PC-9 (cell line): ENCODE measurements at regions not wholly inside any gene's neighbourhood (a gene's known extent, or its start where the extent isn't known, plus 50 kb on each side); places are given as distances from the start of the nearest gene placed in this dataset.
A peak's percentile ranks its signal among the peaks of the same experiment; 100 is the strongest.

Source experiments
- BruUV-seq: library from RNA; stranded (reverse); fragments of 400-500 nt; replicated peaks from 2 replicates; lab custom pipeline; 2021; lab: Mats Ljungman, UMichigan
- CTCF ChIA-PET: fragments of 300-600 bp; sonication (Branson Sonifier 250); formaldehyde crosslinking; loops from one replicate; lab custom pipeline; 2022; ENCODE audit warnings: antibody characterized with exemption; lab: Charles Lee
- POLR2A ChIA-PET: fragments of 300-600 bp; sonication (Branson Sonifier 250); formaldehyde crosslinking; loops from one replicate; lab custom pipeline; 2022; ENCODE audit warnings: antibody characterized with exemption; ENCODE audit not compliant: unreplicated experiment; lab: Charles Lee
- DNase-seq, 2 experiments: peaks; one replicate each; pipeline versions ENCODE4 v3.0.0 to v3.0.0-alpha.2; 2015 to 2022; ENCODE audit warnings: mixed read lengths in 1 of 2
- H2AFZ ChIP-seq: fragments of 200-600 bp; sonication (generic); 2 replicates; pipeline ENCODE4 v1.8.1; 2017; ENCODE audit warnings: antibody characterized with exemption
- H3F3A ChIP-seq: fragments of 200-600 bp; sonication (generic); 2 replicates; pipeline ENCODE4 v1.8.1; 2017; ENCODE audit warnings: antibody characterized with exemption, mild to moderate bottlenecking, low read depth; ENCODE audit not compliant: insufficient read depth
- H3K27ac ChIP-seq: fragments of 200-600 bp; sonication (generic); 2 replicates; pipeline ENCODE4 v1.6.1; 2016; ENCODE audit warnings: mixed run types
- H3K27me3 ChIP-seq: fragments of 200-600 bp; sonication (generic); 2 replicates; pipeline ENCODE4 v1.6.1; 2016; ENCODE audit warnings: low read depth, mixed run types; ENCODE audit not compliant: insufficient read depth
- H3K36me3 ChIP-seq: fragments of 200-600 bp; sonication (generic); 2 replicates; pipeline ENCODE4 v1.6.1; 2016; ENCODE audit warnings: low read depth, mixed run types
- H3K4me1 ChIP-seq: fragments of 200-600 bp; sonication (generic); replicated peaks from 2 replicates; pipeline ENCODE4 v1.6.1; 2016; ENCODE audit warnings: mixed run types; ENCODE audit not compliant: insufficient read depth
- H3K4me2 ChIP-seq: fragments of 200-600 bp; sonication (generic); 2 replicates; pipeline ENCODE4 v1.6.1; 2017; ENCODE audit warnings: mixed run types
- H3K4me3 ChIP-seq: fragments of 200-600 bp; sonication (generic); 2 replicates; pipeline ENCODE4 v1.6.1; 2016; ENCODE audit warnings: mixed run types
- H3K79me2 ChIP-seq: fragments of 200-600 bp; sonication (generic); 2 replicates; pipeline ENCODE4 v1.6.1; 2017; ENCODE audit warnings: low read depth, mixed run types
- H3K9me2 ChIP-seq: fragments of 200-600 bp; sonication (generic); 2 replicates; pipeline ENCODE4 v1.8.1; 2017; ENCODE audit warnings: mild to moderate bottlenecking; ENCODE audit not compliant: insufficient read depth
- H3K9me3 ChIP-seq: fragments of 200-600 bp; sonication (generic); 2 replicates; pipeline ENCODE4 v1.8.1; 2016; ENCODE audit warnings: low read depth; ENCODE audit not compliant: insufficient read depth
- H4K20me1 ChIP-seq: fragments of 200-600 bp; sonication (generic); 2 replicates; pipeline ENCODE4 v1.8.1; 2017; ENCODE audit not compliant: insufficient read depth
- CTCF ChIP-seq: fragments of 200-600 bp; sonication (generic); conservative IDR thresholded peaks from 2 replicates; pipeline ENCODE4 v1.6.1; 2017; ENCODE audit warnings: mixed run types, antibody characterized with exemption, mild to moderate bottlenecking, moderate library complexity
- EZH2 ChIP-seq: fragments of 200-600 bp; sonication (generic); IDR thresholded peaks from 2 replicates; pipeline ENCODE4 v1.8.0; 2017; ENCODE audit warnings: antibody characterized with exemption, low read depth
- intact Hi-C: fragments of 100-400 bp; cut with micrococcal nuclease; formaldehyde crosslinking; loops from one replicate; pipeline ENCODE4 v1.10.0; 2022; ENCODE audit not compliant: unreplicated experiment

DNA sequence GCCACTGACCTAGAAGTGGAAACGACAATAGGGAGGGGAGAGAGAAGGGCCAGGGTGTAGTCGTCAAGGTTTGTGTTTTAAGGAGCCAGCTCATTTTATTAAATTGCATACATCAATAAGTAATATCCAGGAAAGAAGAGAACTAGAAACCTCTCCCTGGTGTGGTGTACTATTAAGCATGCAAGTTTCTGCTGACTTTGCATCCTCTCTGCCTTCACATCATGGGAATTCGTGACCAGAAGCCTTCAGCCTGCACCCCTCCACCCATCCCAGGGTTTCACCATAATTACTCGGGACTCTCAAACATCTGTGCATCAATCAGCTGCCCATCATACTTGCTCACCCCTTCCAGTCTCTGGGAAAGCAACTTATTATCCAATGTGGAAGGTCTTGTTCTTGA is 70.9 kb upstream of the UBE3A start:
- ChIA-PET POLR2A (no interaction called here), CTCF (no interaction called here)
- Histone ChIP-seq H3K9me3 (no peaks in the 10 kb centered on the region), H2AFZ (no peak overlapping the region), H3F3A (no peaks in the 10 kb centered on the region), H3K79me2 (no peaks in the 10 kb centered on the region), H4K20me1 (no peaks in the 10 kb centered on the region), H3K4me2 (no peak overlapping the region), H3K27ac (no peak overlapping the region), H3K4me3 (no peak overlapping the region), H3K27me3 (peaks cover 2% of the 10 kb centered on the region; the same call in 1 of the 2 replicates), H3K4me1 (no peaks in the 10 kb centered on the region), H3K9me2 (no peaks in the 10 kb centered on the region), H3K36me3 (no peaks in the 10 kb centered on the region)
- no TSS peak for BruUV-seq
- no peak for TF ChIP-seq EZH2
- TF ChIP-seq CTCF = no peak
- intact Hi-C loops = no loop called here
- DNase-seq = no peak

DNA sequence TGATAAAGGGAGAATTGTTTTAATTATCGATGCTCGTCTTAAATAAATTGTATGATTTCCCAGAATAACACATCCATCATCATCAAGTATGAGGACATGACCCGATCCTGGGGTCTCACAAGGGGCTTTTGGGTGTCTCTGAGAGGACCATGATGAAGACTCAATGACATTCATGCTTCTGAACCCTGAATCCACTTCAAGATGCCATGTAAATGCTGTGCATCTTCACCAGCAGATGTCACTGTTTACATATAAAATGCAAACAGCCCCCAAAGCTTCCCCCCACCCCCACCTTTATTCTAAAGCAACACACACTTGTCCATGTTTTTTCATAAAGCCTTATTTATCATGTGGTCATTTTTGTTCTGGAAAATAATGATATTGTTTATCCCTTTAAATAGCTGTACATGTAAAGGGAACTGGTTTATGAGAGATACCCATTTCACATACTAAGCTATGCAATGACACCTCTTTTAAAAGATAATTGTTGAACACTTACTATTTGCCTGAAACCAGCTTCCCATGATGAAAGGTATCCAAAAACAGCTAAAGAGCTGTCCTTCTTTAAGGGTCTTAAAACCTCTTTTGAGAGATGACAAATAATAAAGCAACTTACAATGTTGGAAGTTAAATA is 69.7 kb upstream of the UBE3A start:
- no peaks in the 10 kb centered on the region for H3K9me3 ChIP-seq
- H4K20me1 ChIP-seq = no peaks in the 10 kb centered on the region
- intact Hi-C loops = loop anchor here (1.0 kb wide), 1 partner anchor 1356 kb away; no protein-coding TSS in a partner anchor
- H3K4me1 ChIP-seq = no peaks in the 10 kb centered on the region
- peaks cover 2% of the 10 kb centered on the region; the same call in 1 of the 2 replicates for H3K27me3 ChIP-seq
- BruUV-seq = no TSS peak
- H3K36me3 ChIP-seq = no peaks in the 10 kb centered on the region
- TF ChIP-seq CTCF (peak; percentile 58), EZH2 (no peak)
- no peak overlapping the region for H3K4me2 ChIP-seq
- no peak for DNase-seq
- no peaks in the 10 kb centered on the region for H3K79me2 ChIP-seq
- H3F3A ChIP-seq = no peaks in the 10 kb centered on the region
- no peaks in the 10 kb centered on the region for H3K9me2 ChIP-seq
- no peak overlapping the region for H3K27ac ChIP-seq
- ChIA-PET CTCF (no interaction called here), POLR2A (interaction anchor here (0.5 kb wide), 1 partner anchor 116 kb away, joined by 3 read pairs; no protein-coding TSS in a partner anchor)
- H3K4me3 ChIP-seq = no peak overlapping the region
- H2AFZ ChIP-seq = no peak overlapping the region

DNA sequence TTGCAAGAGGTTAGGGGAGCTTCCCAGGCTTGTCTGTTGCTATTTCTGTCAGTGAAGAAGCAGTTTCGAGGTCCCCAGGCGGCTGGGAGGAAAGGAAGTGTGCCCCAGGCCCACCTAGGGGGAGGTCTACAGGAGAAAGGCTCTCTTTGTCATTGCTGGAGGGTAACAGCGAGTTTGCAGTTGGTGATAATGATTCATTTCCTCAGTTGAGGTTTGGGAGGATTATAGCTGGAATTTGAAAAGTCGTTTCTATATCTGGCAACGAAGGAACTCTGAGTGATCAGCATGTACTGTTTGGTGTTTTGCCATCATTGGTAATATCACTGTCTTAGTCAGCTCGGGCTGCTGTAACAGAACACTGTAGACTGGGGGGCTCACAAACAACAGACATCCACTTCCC is 65.5 kb upstream of the UBE3A start:
- BruUV-seq = no TSS peak
- H4K20me1 ChIP-seq = no peaks in the 10 kb centered on the region
- H2AFZ ChIP-seq = no peak overlapping the region
- no peak overlapping the region for H3K27ac ChIP-seq
- H3K9me2 ChIP-seq = no peaks in the 10 kb centered on the region
- intact Hi-C loops = no loop called here
- no peak for TF ChIP-seq CTCF
- TF ChIP-seq EZH2 = no peak
- no peaks in the 10 kb centered on the region for H3K36me3 ChIP-seq
- H3F3A ChIP-seq = no peaks in the 10 kb centered on the region
- no peak overlapping the region for H3K4me3 ChIP-seq
- no peaks in the 10 kb centered on the region for H3K79me2 ChIP-seq
- ChIA-PET CTCF (no interaction called here), POLR2A (no interaction called here)
- H3K27me3 ChIP-seq = 0 out of 2 replicates have a peak, but pooled peaks cover 2% of the 10 kb centered on the region
- DNase-seq = no peak
- no peaks in the 10 kb centered on the region for H3K4me1 ChIP-seq
- H3K9me3 ChIP-seq = no peaks in the 10 kb centered on the region
- H3K4me2 ChIP-seq = no peak overlapping the region
